ENCODE measurements at regions not wholly inside any gene's neighbourhood (a gene's known extent, or its start where the extent isn't known, plus 50 kb on each side); places are given as distances from the start of the nearest gene placed in this dataset.

GRCh38 chr4:30945586-30945985 lies 225.4 kb downstream of the PCDH7 start:
- Histone ChIP-seq H3F3A (ENCODE audit: low read depth) (no peaks in the 10 kb centered on the region), H3K9ac (ENCODE audit: low read depth, low read length, poor library complexity, severe bottlenecking) (no peak overlapping the region), H3K9me2 (replicated peaks; ENCODE audit: low read depth, low read length) (no peaks in the 10 kb centered on the region), H3K36me3 (ENCODE audit: insufficient read depth, low read length) (no peaks in the 10 kb centered on the region), H2AFZ (ENCODE audit: low read length) (no peak overlapping the region), H3K4me1 (ENCODE audit: insufficient read depth, low read length, poor library complexity, severe bottlenecking) (no peaks in the 10 kb centered on the region), H3K4me2 (ENCODE audit: low read depth, low read length, poor library complexity, severe bottlenecking) (no peak overlapping the region), H3K79me2 (ENCODE audit: insufficient read depth, low read length) (no peaks in the 10 kb centered on the region), H3K4me3 (ENCODE audit: low read length, poor library complexity, severe bottlenecking) (no peak overlapping the region), H3K9me3 (ENCODE audit: insufficient read depth, low read depth, low read length) (no peaks in the 10 kb centered on the region), H3K27me3 (ENCODE audit: insufficient read depth, low read length, poor library complexity, severe bottlenecking) (no peaks in the 10 kb centered on the region), H4K20me1 (ENCODE audit: insufficient read depth, low read length, poor library complexity, severe bottlenecking) (no peaks in the 10 kb centered on the region)
- TF ChIP-seq EZH2phosphoT487 (IDR thresholded peaks at IDR 0.05; ENCODE audit: borderline replicate concordance) (no peak), CTCF (conservative IDR thresholded peaks at IDR 0.05; ENCODE audit: low read length) (no peak)

GRCh38 chr4:30946288-30946687 lies 226.1 kb downstream of the PCDH7 start:
- Histone ChIP-seq H3K4me3 (ENCODE audit: low read length, poor library complexity, severe bottlenecking) (no peak overlapping the region), H2AFZ (ENCODE audit: low read length) (no peak overlapping the region), H3K36me3 (ENCODE audit: insufficient read depth, low read length) (no peaks in the 10 kb centered on the region), H3K9ac (ENCODE audit: low read depth, low read length, poor library complexity, severe bottlenecking) (no peak overlapping the region), H3K9me3 (ENCODE audit: insufficient read depth, low read depth, low read length) (no peaks in the 10 kb centered on the region), H4K20me1 (ENCODE audit: insufficient read depth, low read length, poor library complexity, severe bottlenecking) (no peaks in the 10 kb centered on the region), H3K9me2 (replicated peaks; ENCODE audit: low read depth, low read length) (no peaks in the 10 kb centered on the region), H3K79me2 (ENCODE audit: insufficient read depth, low read length) (no peaks in the 10 kb centered on the region), H3F3A (ENCODE audit: low read depth) (no peaks in the 10 kb centered on the region), H3K4me1 (ENCODE audit: insufficient read depth, low read length, poor library complexity, severe bottlenecking) (no peaks in the 10 kb centered on the region), H3K4me2 (ENCODE audit: low read depth, low read length, poor library complexity, severe bottlenecking) (no peak overlapping the region), H3K27me3 (ENCODE audit: insufficient read depth, low read length, poor library complexity, severe bottlenecking) (no peaks in the 10 kb centered on the region)
- no peak for TF ChIP-seq EZH2phosphoT487 (IDR thresholded peaks at IDR 0.05; ENCODE audit: borderline replicate concordance)
- TF ChIP-seq CTCF (conservative IDR thresholded peaks at IDR 0.05; ENCODE audit: low read length), result no peak

- H3K4me1 ChIP-seq (ENCODE audit: insufficient read depth, low read length, poor library complexity, severe bottlenecking), result no peaks in the 10 kb centered on the region
- H3K9me2 ChIP-seq (replicated peaks; ENCODE audit: low read depth, low read length), result no peaks in the 10 kb centered on the region
- H3F3A ChIP-seq (ENCODE audit: low read depth), result no peaks in the 10 kb centered on the region
- H4K20me1 ChIP-seq (ENCODE audit: insufficient read depth, low read length, poor library complexity, severe bottlenecking), result no peaks in the 10 kb centered on the region
- H3K4me2 ChIP-seq (ENCODE audit: low read depth, low read length, poor library complexity, severe bottlenecking), result no peak overlapping the region
- no peaks in the 10 kb centered on the region for H3K79me2 ChIP-seq (ENCODE audit: insufficient read depth, low read length)
- no peaks in the 10 kb centered on the region for H3K27me3 ChIP-seq (ENCODE audit: insufficient read depth, low read length, poor library complexity, severe bottlenecking)
- TF ChIP-seq EZH2phosphoT487 (IDR thresholded peaks at IDR 0.05; ENCODE audit: borderline replicate concordance), result no peak
- no peak for TF ChIP-seq CTCF (conservative IDR thresholded peaks at IDR 0.05; ENCODE audit: low read length)
- no peaks in the 10 kb centered on the region for H3K36me3 ChIP-seq (ENCODE audit: insufficient read depth, low read length)
- H2AFZ ChIP-seq (ENCODE audit: low read length), result no peak overlapping the region
- no peaks in the 10 kb centered on the region for H3K9me3 ChIP-seq (ENCODE audit: insufficient read depth, low read depth, low read length)
- H3K4me3 ChIP-seq (ENCODE audit: low read length, poor library complexity, severe bottlenecking), result no peak overlapping the region
- H3K9ac ChIP-seq (ENCODE audit: low read depth, low read length, poor library complexity, severe bottlenecking), result no peak overlapping the region
These were observed 228.5 kb downstream of the PCDH7 start for GRCh38 chr4:30948653-30949052.

All from Loucy (cell line).